ENCODE measurements at regions not wholly inside any gene's neighbourhood (a gene's known extent, or its start where the extent isn't known, plus 50 kb on each side); places are given as distances from the start of the nearest gene placed in this dataset.
"Not testable (repeated sequence)": the region's sequence is repeated elsewhere in the genome, so short reads cannot be mapped to it uniquely, and the experiment has no call there.

DNA sequence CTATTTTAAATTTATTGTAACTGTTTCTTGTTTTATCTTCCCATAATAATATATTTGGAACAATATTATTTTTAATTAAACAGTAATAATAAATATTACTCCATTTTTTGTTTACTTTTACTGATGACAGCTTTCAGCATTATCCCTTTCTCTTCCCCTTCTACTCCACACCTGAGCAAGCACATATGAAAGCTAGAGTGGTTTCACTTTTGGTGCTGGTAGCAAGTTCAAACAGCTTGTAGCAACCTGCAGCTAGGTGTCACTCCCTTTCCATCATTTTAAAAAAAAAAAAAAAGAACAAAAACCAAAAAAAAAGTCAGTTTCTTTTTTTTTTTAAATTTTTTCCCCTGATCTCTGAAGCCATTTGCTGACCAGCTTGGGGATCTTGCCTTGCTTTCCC, 801.8 kb downstream of the CCDC85A start:
- no peak for DNase-seq (ENCODE audit: low spot score)

DNA sequence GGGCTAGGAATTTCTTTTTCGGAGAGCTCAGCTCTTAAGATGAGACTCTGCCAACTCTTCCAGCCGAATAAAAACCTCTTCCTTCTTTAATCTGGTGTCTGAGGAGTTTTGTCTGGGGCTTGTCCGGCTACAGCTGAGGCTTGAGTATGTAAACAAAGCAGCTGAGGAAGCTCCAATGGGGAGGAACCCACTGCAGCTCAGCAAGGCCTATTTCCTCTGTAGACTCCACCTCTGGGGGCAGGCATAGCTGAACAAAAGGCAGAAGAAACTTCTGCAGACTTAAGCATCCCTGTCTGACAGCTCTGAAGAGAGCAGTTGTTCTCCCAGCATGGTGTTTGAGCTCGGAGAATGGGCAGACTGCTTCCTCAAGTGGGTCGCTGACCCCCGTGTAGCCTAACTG, 838.7 kb downstream of the CCDC85A start:
- no peak for DNase-seq (ENCODE audit: low spot score)

DNA sequence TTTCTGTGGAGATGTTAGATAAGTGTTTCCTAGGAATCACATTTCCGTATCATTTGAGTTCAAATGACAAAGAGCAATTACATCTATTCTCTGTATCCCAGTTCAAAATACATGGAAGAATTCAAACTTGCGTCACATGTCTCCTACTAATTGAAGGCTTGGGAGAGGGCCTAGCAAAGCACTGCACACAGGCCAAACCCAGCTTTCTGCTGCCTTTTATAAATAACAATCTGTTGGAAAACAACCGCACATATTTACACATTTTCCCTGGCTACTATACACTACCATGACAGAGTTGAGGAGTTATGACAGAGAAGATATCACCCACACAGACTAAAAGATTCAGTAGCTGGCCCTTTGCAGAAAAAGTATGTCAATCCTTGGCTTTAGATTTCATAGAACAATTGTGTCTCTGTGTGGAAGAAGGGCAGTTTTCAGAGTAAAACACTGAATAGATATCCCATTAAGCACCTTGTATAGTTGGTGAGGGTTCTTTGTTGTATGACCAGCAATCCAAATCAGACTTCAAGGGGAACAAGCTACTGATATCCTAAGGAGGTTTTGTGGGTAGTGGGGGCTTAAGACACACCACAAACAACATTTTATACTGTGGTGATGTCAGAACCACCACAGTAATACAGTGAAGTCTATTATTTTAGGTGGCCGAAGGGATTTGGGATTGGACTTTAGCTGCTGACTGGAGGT, 861.3 kb downstream of the CCDC85A start:
- DNase-seq (ENCODE audit: low spot score): no peak

DNA sequence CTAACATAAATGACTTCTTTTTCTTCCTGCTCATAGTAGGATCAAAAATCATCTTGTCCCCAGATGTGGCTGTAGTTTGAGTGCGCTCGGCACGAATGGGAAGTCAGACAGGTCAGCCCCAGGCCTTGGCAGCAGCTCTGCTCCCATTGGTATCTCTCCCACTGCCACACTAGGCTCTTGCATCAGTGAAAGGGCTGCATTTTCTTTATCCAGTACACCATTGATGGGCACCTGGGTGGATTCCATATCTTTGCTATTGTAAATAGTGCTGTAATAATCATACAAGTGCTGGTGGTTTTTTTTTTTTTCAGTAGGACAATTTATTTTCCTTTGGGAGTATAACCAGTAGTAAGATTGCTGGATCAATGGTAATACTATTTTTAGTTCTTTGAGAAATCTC, 865.5 kb downstream of the CCDC85A start:
- no peak for DNase-seq (ENCODE audit: low spot score)

DNA sequence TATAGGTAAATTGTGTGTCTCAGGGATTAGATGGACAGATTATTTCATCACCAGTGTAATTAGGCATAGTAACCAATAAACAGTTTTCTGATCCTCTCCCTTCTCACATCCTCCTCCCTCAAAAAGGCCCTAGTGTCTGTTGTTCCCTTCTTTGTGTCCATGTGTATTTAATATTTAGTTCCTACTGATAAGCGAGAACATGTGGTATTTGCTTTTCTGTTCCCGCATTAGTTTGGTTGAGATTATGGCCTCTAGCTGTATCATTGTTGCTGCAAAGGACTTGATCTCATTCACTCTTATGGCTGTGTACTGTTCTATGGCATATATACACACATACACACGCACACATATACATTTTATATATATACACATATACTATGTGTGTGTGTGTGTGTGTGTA, 866.2 kb downstream of the CCDC85A start:
- no peak for DNase-seq (ENCODE audit: low spot score)

DNA sequence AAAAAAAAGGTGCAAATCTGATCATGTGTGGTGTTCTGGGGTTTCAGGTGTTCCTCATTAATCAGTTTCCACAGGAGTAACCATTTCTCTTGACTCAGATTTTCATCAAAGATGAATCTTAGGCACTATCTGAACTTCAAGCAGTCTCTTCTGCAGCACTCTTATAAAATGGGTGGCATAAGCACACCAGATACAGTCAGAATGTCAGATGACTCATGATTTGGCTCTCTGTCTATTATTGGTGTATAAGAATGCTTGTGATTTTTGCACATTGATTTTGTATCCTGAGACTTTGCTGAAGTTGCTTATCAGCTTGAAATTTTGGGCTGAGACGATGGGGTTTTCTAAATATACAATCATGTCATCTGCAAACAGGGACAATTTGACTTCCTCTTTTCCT, 882.5 kb downstream of the CCDC85A start:
- DNase-seq (ENCODE audit: low spot score): not testable (repeated sequence)

DNA sequence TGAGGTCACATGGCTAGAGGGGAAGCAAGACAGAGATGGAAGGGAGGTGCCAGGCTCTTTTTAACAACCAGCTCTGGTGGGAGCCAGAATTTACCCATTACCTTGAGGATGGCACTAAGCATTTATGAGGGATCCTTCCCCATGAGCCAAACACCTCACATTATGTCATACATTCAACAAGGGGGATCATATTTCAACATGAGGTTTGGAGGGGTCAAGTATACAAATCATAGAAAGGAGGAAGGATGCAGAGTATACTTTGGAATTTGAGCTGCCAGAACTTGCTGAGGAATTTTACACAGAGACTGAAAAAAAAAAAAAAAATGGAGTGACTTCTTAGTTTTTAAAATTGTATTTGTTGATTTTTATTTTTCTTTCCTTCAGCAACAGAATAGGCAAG, 891.4 kb downstream of the CCDC85A start:
- DNase-seq (ENCODE audit: low spot score): no peak

DNA sequence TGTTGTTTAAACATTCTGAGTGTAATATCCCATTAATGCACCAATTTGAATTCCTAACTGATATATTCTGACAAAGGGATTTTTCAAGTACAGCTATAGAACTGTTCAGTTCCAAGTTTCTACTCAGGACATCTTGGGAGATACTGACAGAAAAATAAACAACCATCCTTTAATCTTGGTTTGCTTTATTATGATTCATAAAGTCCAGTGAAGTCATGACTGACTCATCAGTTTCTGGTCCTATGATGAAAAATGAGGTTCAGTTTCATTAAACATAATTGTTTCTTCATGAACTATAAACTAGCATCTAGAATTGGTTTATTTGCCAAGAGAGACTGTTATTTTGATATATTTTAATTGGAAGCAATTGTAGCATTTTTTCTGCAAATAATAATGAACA, 896.2 kb downstream of the CCDC85A start:
- DNase-seq (ENCODE audit: low spot score): peak; percentile 4

DNA sequence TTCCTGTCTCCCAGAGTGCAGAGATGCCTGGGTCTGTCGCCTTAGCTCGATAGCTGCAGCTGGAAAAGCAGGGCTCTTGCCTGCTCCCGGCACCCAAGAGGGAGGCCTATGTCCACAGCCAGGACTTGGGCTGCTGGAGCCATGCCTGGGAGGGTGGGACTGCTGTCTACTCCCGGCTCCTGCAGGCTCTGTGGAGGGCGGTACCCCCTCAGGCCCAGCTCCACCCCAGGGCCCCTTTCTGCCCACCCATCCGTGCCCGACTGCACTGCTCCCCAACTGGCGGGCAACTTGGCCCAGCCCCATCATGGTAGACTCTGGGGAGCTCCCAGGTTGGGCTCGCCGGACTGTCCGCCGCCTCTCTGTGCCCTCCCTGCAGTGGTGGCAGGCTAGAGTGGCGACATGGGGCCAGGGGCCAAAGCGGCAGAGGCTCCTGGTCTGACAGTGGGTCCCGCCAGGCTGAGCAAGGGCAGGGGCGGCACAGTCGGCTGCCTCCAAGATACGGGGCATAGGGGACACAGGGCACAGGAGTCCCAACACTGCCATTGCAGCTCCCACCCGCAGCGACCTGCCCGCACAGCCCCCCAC, 901.0 kb downstream of the CCDC85A start:
- no peak for DNase-seq (ENCODE audit: low spot score)

DNA sequence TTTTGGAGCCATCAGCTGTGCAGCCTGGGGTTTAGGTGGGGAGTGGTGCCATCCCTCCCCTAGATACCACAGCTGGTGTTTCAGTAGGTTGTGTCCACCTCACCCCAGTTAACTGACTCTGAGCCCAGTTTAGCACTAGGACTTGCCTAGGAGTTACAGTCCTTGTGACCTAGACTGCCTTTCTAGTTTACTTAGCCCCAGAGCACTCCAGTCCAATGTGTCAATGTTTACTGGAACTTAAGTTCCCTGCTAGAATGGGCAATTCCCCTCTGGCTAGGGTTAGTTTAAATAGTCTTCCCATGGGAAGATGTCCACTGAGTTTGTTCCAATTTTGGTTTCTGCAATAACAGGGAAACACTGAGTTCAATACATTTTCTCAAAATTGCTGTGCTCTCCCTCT, 909.2 kb downstream of the CCDC85A start:
- no peak for DNase-seq (ENCODE audit: low spot score)

DNA sequence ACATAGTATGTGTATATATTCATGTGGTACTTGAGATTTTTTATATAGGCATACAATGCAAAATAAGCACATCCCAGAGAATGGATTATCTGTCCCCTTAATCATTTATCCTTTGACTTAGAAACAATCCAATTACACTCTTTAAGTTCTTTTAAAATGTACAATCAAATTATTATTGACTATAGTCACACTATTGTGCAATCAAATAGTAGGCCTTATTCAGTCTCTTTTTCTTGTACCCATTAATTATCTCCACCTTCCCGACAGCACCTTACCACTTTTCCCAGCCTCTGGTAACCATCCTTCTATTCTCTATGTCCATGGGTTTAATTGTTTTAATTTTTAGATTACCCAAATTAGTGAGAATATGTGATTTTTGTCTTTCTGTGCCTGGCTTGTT, 914.1 kb downstream of the CCDC85A start:
- no peak for DNase-seq (ENCODE audit: low spot score)

DNA sequence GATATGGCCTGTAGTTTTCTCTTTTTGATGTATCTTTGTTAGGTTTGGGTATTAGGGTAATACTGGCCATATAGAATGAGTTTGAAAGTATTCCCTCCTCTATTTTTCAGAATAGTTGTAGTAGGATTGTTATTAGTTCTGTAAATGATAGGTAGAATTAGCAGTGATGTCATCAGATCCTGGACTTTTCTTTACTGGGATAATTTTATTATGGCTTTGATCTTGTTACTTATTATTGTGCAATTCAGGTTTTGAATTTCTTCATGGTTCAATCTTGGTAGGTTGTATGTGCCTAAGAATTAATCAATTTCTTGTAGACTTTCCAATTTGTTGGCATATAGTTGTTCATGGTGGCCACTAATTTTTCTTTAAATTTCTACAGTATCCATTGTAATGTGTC, 916.6 kb downstream of the CCDC85A start:
- DNase-seq (ENCODE audit: low spot score): no peak

DNA sequence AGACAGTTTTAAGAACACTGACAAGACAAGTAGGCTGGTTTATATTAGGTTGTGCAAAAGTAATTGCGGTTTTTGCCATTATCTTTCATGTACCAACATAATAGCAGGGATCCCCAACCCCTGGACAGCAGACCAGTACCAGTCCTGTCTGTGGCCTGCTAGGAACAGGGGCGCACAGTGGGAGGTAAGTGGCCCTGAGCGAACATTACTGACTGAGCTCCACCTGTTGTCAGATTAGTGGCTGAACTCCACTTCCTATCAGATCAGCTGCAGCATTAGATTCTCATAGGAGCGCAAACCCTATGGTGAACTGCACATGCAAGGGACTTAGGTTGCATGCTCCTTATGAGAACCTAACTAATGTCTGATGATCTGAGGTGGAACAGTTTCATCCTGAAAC, 921.9 kb downstream of the CCDC85A start:
- DNase-seq (ENCODE audit: low spot score): no peak

DNA sequence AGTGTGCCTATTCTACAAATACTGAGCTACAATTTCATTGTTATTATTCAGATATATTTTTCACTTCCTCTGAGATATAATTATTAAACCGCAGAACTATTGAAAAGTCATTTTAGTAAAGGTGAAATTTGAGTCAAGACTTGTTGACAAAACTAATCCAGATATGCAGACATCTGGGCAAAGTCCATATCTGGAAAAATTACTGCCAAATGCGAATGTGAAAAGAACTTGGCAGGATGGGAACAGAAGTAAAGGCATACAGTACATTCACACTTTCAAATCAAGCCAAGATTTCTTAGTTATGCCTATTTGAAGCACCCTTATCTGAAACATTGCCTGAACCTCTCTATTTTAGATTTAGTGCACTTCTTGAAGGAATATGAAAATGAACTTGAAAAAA, 923.6 kb downstream of the CCDC85A start:
- peak; percentile 4 for DNase-seq (ENCODE audit: low spot score)

DNA sequence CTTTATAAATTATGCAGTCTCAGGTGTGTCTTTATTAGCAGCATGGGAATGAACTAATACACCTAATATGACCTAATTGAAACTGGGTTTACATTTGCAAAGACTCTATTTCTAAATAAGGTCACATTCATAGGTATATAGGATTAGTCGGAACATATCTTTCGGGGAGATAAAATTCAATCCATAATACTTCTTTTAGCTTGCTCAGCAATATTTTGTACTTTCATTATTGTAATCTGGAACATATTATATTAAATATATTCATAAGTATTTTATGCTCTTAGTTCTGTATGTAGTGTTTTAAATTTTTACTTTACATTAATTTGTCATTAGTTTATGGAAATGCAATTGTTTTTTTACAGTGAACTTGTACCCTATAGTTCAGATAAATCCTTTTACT, 927.7 kb downstream of the CCDC85A start:
- DNase-seq (ENCODE audit: low spot score): no peak

DNA sequence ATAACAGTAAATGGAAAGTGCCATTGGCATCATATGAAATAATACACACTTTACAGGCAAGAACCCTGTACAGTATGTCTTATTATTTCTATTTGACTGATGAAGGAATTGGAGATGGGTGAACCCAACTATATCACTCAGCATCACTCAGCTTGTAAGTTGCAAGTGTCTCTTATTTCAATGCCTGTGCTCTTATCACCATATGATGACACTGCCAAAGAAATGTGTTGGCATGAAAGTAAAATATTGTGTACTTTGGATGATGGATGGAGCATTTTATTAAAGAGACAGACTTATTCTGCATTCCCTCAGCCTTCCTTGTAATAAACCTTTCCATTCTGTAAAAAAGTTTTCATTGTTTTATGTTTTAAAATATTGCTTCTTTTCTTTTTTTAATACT, 927.5 kb upstream of the VRK2 start:
- DNase-seq (ENCODE audit: low spot score): no peak

DNA sequence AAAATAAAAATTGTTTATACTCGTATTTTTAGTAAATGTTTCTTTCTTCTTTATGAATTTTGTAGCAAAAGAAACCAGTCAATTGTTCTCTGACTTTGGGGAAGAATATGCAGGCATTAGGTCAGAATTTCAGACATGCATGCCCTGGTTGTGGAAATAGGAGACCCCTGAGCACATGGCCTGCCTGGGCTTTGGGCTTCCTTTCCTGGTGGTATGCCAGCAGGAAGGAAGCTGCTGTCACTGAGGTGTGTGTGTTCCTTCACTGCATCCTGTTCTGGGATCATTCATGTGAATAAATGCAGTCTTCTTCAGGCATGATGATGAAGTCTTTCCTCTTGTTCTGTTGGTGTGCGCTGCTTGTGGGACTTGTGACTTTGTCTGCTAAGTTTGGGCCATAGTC, 920.2 kb upstream of the VRK2 start:
- DNase-seq (ENCODE audit: low spot score): no peak

DNA sequence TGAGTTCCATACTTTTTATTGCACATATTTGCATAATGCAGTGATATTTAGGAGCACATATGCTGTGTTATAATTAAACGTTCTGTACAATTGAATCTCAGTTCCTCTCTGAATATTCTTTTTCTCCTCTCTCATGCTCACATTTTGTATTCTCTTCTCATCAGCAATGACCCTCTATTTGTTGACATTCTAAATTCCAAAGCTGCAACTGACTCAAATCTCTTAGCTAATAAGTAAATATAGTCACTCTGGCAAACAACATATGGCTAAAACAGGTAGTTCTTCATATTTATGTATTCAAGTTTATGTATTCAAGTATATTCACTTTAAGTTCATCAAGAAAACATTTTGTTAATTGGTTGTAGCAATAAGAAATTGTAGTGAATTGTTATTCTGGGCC, 907.4 kb upstream of the VRK2 start:
- DNase-seq (ENCODE audit: low spot score): no peak

DNA sequence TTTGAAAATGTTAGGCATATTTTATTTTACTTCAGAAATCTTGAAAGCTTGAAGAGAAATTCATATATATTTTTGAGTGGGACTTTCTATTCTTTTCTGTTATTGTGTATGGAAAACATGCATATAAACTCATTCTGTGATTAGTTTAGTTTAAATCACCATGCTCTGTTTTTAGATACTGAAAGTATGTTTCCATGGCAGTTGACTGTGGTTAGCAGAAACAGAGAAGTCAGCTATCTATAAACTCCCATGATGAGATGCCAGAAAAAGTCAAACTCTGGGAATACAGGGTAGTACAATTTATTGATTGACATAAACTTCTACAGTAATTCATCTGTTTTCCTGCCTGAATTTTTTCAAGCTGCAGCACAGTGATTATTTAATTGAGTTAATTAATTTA, 905.3 kb upstream of the VRK2 start:
- DNase-seq (ENCODE audit: low spot score): no peak

DNA sequence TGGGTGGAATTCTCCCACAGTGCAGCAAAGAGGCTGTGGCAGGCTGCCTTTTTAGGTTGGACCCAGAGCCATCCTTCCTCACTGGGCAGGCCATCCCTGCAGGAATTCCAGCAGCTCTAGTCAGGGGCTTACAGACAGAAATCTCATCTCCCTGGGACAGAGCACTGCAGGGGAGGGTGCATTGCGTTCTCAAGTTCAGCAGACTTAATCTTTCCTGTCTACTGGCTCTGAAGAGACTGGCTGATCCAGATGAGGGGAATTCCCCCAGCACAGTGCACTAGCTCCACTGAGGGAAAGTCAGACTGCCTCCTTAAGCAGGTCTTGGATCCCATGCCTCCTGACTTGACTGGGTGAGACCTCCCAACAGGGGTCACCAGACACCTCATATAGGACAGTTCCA, 899.7 kb upstream of the VRK2 start:
- no peak for DNase-seq (ENCODE audit: low spot score)

DNA sequence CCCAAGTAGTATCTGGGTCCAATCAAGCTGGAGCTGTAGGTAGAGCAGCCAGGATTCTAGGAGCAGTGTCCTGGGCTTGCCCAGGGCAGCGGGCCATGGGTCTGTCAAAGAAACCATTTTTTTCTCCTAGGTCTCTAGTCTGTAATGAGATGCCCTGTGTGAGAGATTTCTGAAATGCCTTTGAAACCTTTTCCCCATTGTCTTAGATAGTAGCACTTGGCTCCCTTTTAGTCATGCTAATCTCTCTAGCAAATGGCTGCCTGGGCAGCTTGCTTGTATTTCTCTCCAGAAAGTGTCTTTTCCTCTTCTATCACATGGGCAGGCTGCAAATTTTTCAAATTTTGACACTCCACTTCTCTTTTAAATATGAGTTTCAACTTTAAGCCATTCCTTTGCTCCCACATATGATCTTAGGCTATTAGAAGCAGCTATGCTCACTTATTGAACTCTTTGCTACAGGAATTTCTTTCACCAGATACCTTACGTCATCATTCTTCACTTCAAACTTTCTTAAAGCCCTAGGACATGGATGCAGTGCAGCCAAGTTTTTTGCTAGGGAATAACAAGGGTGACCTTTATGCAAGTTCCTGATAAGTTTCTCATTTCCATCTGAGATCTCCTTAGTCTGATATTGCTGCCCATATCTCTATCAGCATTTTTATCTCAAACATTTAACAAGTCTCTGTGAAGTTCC, 890.2 kb upstream of the VRK2 start:
- no peak for DNase-seq (ENCODE audit: low spot score)

DNA sequence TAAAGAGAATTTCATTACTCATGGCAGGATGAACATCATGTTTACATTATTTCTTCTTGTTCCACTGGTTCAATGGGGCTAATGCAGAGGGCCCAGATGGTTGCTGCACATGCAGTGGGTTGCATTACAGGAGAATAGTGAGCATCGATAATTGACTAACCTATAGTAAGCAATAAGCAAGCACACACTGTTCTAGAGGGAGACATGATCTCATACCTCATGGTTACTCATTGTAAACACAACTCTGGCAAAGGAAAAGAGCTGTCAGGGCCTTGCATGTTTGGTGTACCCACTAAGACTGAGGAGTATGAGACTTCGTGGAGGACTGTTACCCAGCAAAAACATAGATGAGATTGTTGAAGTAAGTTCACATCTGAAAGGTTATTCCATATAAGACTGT, 885.6 kb upstream of the VRK2 start:
- DNase-seq (ENCODE audit: low spot score): no peak

DNA sequence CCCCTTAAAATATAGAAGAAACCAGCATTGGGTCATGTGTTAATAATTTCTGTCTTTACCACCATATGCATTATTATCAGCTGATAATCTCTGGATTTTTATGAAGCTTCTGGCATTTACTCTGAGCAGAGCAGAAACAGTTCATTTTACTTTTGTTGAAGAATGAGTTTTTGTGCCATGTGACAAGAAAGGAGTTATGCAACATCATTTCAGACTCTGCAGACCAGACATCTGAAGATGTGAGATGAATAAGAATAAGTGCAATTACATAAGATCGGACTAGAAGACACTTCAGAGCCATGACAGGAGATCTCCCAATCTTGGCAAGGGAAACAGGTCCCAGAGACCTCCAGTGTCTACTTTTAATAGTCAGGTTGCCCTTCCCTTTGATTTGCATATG, 869.4 kb upstream of the VRK2 start:
- DNase-seq (ENCODE audit: low spot score): no peak

DNA sequence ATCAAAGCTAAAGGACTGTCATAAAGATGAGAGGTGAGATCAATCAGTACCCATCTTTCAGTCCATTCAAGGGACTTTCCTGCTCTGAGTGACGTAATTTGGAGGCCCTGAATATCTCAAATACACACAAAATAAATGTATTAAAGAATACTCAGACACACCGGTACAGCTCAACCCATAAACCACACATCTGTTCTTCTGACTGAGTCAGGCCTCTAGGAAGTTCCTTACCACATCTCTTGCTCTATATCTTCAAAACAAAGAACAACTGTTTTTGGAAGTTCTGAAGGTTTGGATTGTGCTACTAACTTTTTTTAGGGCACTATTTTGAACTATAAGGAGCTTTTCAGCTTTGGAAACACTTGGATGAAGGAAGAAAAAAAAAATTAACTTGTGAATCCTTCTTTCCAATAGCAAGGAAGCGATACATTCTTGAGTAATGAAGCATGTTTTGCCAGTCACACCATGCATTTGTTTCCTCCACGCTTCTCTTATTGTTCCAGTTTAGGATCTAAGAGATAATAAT, 866.5 kb upstream of the VRK2 start:
- DNase-seq (ENCODE audit: low spot score): no peak

Data from LoVo (cell line).